NCI-H345 treated with DMSO at 0.1 percent for 48 hours (cell line): ENCODE measurements at regions not wholly inside any gene's neighbourhood (a gene's known extent, or its start where the extent isn't known, plus 50 kb on each side); places are given as distances from the start of the nearest gene placed in this dataset.

Source experiments
- DNase-seq: peaks from one replicate; lab custom pipeline; 2025; ENCODE audit not compliant: unreplicated experiment; lab: John Stamatoyannopoulos, UW

GRCh38 chr10:78312197-78313047, 278.8 kb downstream of the RPS24 start:
- DNase-seq: no peak

- DNase-seq: no peak
Measured at GRCh38 chr10:78313048-78313381, 279.4 kb downstream of the RPS24 start.

- no peak for DNase-seq
Measured at GRCh38 chr10:78313636-78314035, 280.0 kb downstream of the RPS24 start.

GRCh38 chr10:78314651-78315050, 281.0 kb downstream of the RPS24 start:
- DNase-seq: no peak

- DNase-seq: no peak
Measured at GRCh38 chr10:78316451-78316931, 282.8 kb downstream of the RPS24 start.

- DNase-seq: no peak
Measured at GRCh38 chr10:78318305-78318704, 284.6 kb downstream of the RPS24 start.

- DNase-seq: no peak
Measured at GRCh38 chr10:78319371-78319770, 285.7 kb downstream of the RPS24 start.

- no peak for DNase-seq
Measured at GRCh38 chr10:78319841-78320240, 286.2 kb downstream of the RPS24 start.

- no peak for DNase-seq
Measured at GRCh38 chr10:78320506-78320905, 286.8 kb downstream of the RPS24 start.

- no peak for DNase-seq
Measured at GRCh38 chr10:78321000-78321399, 287.3 kb downstream of the RPS24 start.

GRCh38 chr10:78321500-78321899, 287.8 kb downstream of the RPS24 start:
- no peak for DNase-seq

GRCh38 chr10:78326372-78326771, 292.7 kb downstream of the RPS24 start:
- DNase-seq: no peak

- DNase-seq: no peak
Measured at GRCh38 chr10:78327778-78328591, 294.3 kb downstream of the RPS24 start.

GRCh38 chr10:78328592-78329404, 295.1 kb downstream of the RPS24 start:
- DNase-seq: no peak

- no peak for DNase-seq
Measured at GRCh38 chr10:78330884-78331283, 297.2 kb downstream of the RPS24 start.

GRCh38 chr10:78331391-78331922, 297.8 kb downstream of the RPS24 start:
- DNase-seq: no peak

GRCh38 chr10:78332012-78332411, 298.3 kb downstream of the RPS24 start:
- no peak for DNase-seq

GRCh38 chr10:78332657-78333056, 299.0 kb downstream of the RPS24 start:
- DNase-seq: no peak

- no peak for DNase-seq
Measured at GRCh38 chr10:78333362-78334143, 299.9 kb downstream of the RPS24 start.

- DNase-seq: no peak
Measured at GRCh38 chr10:78335371-78335690, 301.7 kb downstream of the RPS24 start.
